GM23338 (cell line): ENCODE measurements at regions not wholly inside any gene's neighbourhood (a gene's known extent, or its start where the extent isn't known, plus 50 kb on each side); places are given as distances from the start of the nearest gene placed in this dataset.

Experiments used
- ATAC-seq: fragments of 200-7000 bp; cut with Tn5 transposase; 3 replicates; pipeline ENCODE4 v1.9.1; 2020
- DNase-seq: peaks from one replicate; pipeline ENCODE4 v3.0.0-alpha.2; 2015; ENCODE audit warnings: low spot score
- H2AFZ ChIP-seq: fragments of 200-600 bp; sonication (generic); 2 replicates; pipeline ENCODE4 v1.8.0; 2016; ENCODE audit warnings: antibody characterized with exemption, mild to moderate bottlenecking, moderate library complexity
- H3F3A ChIP-seq: fragments of 200-600 bp; sonication (generic); replicated peaks from 2 replicates; pipeline ENCODE4 v1.8.0; 2017; ENCODE audit warnings: antibody characterized with exemption, mixed run types, low read depth
- H3K27ac ChIP-seq: fragments of 200-600 bp; sonication (generic); 2 replicates; pipeline ENCODE4 v1.6.1; 2016; ENCODE audit warnings: low read depth
- H3K27me3 ChIP-seq: fragments of 200-600 bp; sonication (generic); 2 replicates; pipeline ENCODE4 v1.8.0; 2016; ENCODE audit warnings: mild to moderate bottlenecking, mixed run types, moderate library complexity; ENCODE audit not compliant: insufficient read depth
- H3K36me3 ChIP-seq: fragments of 200-600 bp; sonication (generic); 2 replicates; pipeline ENCODE4 v1.8.0; 2016; ENCODE audit warnings: mild to moderate bottlenecking; ENCODE audit not compliant: insufficient read depth
- H3K4me1 ChIP-seq: fragments of 200-600 bp; sonication (generic); 2 replicates; pipeline ENCODE4 v1.8.0; 2016; ENCODE audit warnings: mild to moderate bottlenecking, moderate library complexity; ENCODE audit not compliant: insufficient read depth
- H3K4me2 ChIP-seq: fragments of 200-600 bp; sonication (generic); 2 replicates; pipeline ENCODE4 v1.7.1; 2017; ENCODE audit warnings: mixed run types
- H3K4me3 ChIP-seq: fragments of 200-600 bp; sonication (generic); 2 replicates; pipeline ENCODE4 v1.6.1; 2016; ENCODE audit warnings: mixed run types
- H3K79me2 ChIP-seq: fragments of 200-600 bp; sonication (generic); replicated peaks from 2 replicates; pipeline ENCODE4 v1.8.0; 2017; ENCODE audit warnings: mild to moderate bottlenecking; ENCODE audit not compliant: insufficient read depth
- H3K9me2 ChIP-seq: fragments of 200-600 bp; sonication (generic); 2 replicates; pipeline ENCODE4 v1.8.0; 2017; ENCODE audit not compliant: insufficient read depth
- H4K20me1 ChIP-seq: fragments of 200-600 bp; sonication (generic); replicated peaks from 2 replicates; pipeline ENCODE4 v1.8.0; 2017; ENCODE audit warnings: mild to moderate bottlenecking; ENCODE audit not compliant: insufficient read depth
- H3K27ac Mint-ChIP-seq: 2 replicates; pipeline ENCODE4 v1.8.0; 2020; ENCODE audit warnings: inconsistent platforms, mild to moderate bottlenecking, moderate library complexity, mixed read lengths
- H3K27me3 Mint-ChIP-seq: 3 replicates; pipeline ENCODE4 v1.8.0; 2022; ENCODE audit warnings: low read depth, mild to moderate bottlenecking, moderate library complexity, mixed read lengths, inconsistent platforms; ENCODE audit not compliant: insufficient read depth, poor library complexity
- H3K36me3 Mint-ChIP-seq: 3 replicates; pipeline ENCODE4 v1.8.0; 2021; ENCODE audit warnings: low read depth, mild to moderate bottlenecking, inconsistent platforms, moderate library complexity, mixed read lengths
- H3K4me1 Mint-ChIP-seq: 3 replicates; pipeline ENCODE4 v1.8.0; 2020; ENCODE audit warnings: mild to moderate bottlenecking, inconsistent platforms, mixed read lengths
- H3K4me3 Mint-ChIP-seq: 3 replicates; pipeline ENCODE4 v1.8.0; 2021; ENCODE audit warnings: moderate library complexity, mild to moderate bottlenecking, inconsistent platforms, mixed read lengths
- H3K9me3 Mint-ChIP-seq: 3 replicates; pipeline ENCODE4 v1.8.0; 2020; ENCODE audit warnings: moderate library complexity, mild to moderate bottlenecking, inconsistent platforms, mixed read lengths
- CTCF ChIP-seq, 2 experiments: fragments of 200-600 bp in 1 of 2; sonication (generic) in 1 of 2; conservative IDR thresholded peaks; 2 replicates each; pipeline versions ENCODE4 v1.5.1 to v1.6.1; 2016 to 2017; ENCODE audit warnings: antibody characterized with exemption in 2 of 2, low read depth in 2 of 2, mild to moderate bottlenecking in 2 of 2, moderate library complexity in 1 of 2
- EZH2 ChIP-seq: fragments of 200-600 bp; sonication (generic); IDR thresholded peaks from one replicate; pipeline ENCODE4 v1.8.0; 2017; ENCODE audit warnings: antibody characterized with exemption, mild to moderate bottlenecking, low read depth; ENCODE audit not compliant: unreplicated experiment
- EZH2phosphoT487 ChIP-seq: fragments of 200-600 bp; sonication (generic); IDR thresholded peaks from one replicate; pipeline ENCODE4 v1.8.1; 2018; ENCODE audit warnings: antibody characterized with exemption; ENCODE audit not compliant: unreplicated experiment
- JUNB ChIP-seq: IDR thresholded peaks from one replicate; pipeline ENCODE4 v1.6.1; 2016; ENCODE audit warnings: antibody characterized with exemption; ENCODE audit not compliant: unreplicated experiment
- REST ChIP-seq: IDR thresholded peaks from one replicate; pipeline ENCODE4 v1.6.1; 2018; ENCODE audit warnings: antibody characterized with exemption; ENCODE audit not compliant: unreplicated experiment
- ZNF114 ChIP-seq: fragments of 250-450 bp; sonication (Bioruptor Pico); IDR thresholded peaks from 2 replicates; pipeline ENCODE4 v1.5.0; 2020; ENCODE audit warnings: mild to moderate bottlenecking, moderate library complexity
- ZNF331 ChIP-seq: fragments of 250-450 bp; sonication (Bioruptor Pico); IDR thresholded peaks from 2 replicates; pipeline ENCODE4 v1.5.0; 2020; ENCODE audit warnings: low read depth, mild to moderate bottlenecking, moderate library complexity

- Mint-ChIP-seq H3K4me3 (no peak overlapping the region), H3K27me3 (peaks cover 18% of the 10 kb centered on the region), H3K4me1 (peaks cover 13% of the 10 kb centered on the region), H3K27ac (no peak overlapping the region), H3K36me3 (no peaks in the 10 kb centered on the region), H3K9me3 (no peaks in the 10 kb centered on the region)
- H3K36me3 ChIP-seq = no peaks in the 10 kb centered on the region
- no peaks in the 10 kb centered on the region for H3F3A ChIP-seq
- no peak for ATAC-seq
- H3K9me2 ChIP-seq = no peaks in the 10 kb centered on the region
- H3K4me3 ChIP-seq = no peak overlapping the region
- no peaks in the 10 kb centered on the region for H3K27me3 ChIP-seq
- H3K27ac ChIP-seq = no peak overlapping the region
- no peaks in the 10 kb centered on the region for H3K79me2 ChIP-seq
- H3K4me2 ChIP-seq = no peak overlapping the region
- no peaks in the 10 kb centered on the region for H3K4me1 ChIP-seq
- no peak for TF ChIP-seq ZNF331 (CRISPR knock-in tag)
- TF ChIP-seq ZNF114 = no peak
- peak; percentile 45 to 48 for TF ChIP-seq CTCF (conservative IDR thresholded peaks at IDR 0.05; ENCODE audit: low read depth in 2 of 2)
- TF ChIP-seq EZH2phosphoT487 = no peak
- no peaks in the 10 kb centered on the region for H4K20me1 ChIP-seq
- peak; percentile 43 for DNase-seq
- H2AFZ ChIP-seq = peak overlapping the region; percentile 76
These were observed 147.8 kb upstream of the UNC5B start for GRCh38 chr10:71064413-71065118.

GRCh38 chr10:71065659-71066058, 146.7 kb upstream of the UNC5B start:
- Mint-ChIP-seq H3K36me3 (no peaks in the 10 kb centered on the region), H3K4me1 (peaks cover 15% of the 10 kb centered on the region), H3K27ac (no peak overlapping the region), H3K4me3 (no peak overlapping the region), H3K9me3 (no peaks in the 10 kb centered on the region), H3K27me3 (peaks cover 13% of the 10 kb centered on the region)
- Histone ChIP-seq H2AFZ (no peak overlapping the region), H3K27me3 (no peaks in the 10 kb centered on the region), H3K36me3 (no peaks in the 10 kb centered on the region), H3K4me3 (no peak overlapping the region), H3K4me2 (no peak overlapping the region), H4K20me1 (no peaks in the 10 kb centered on the region), H3K27ac (no peak overlapping the region), H3K4me1 (no peaks in the 10 kb centered on the region), H3F3A (no peaks in the 10 kb centered on the region), H3K79me2 (no peaks in the 10 kb centered on the region), H3K9me2 (no peaks in the 10 kb centered on the region)
- ATAC-seq = no peak
- no peak for DNase-seq
- TF ChIP-seq REST (no peak), ZNF331 (CRISPR knock-in tag) (no peak), CTCF (conservative IDR thresholded peaks at IDR 0.05; ENCODE audit: low read depth in 2 of 2) (no peak), EZH2 (no peak), JUNB (no peak)
